DND-41 (cell line): ENCODE measurements at regions not wholly inside any gene's neighbourhood (a gene's known extent, or its start where the extent isn't known, plus 50 kb on each side); places are given as distances from the start of the nearest gene placed in this dataset.

ENCODE experiments used
- ATAC-seq: fragments of 200-7000 bp; cut with Tn5 transposase; 3 replicates; pipeline ENCODE4 v1.9.1; 2021; ENCODE audit warnings: low read depth; ENCODE audit not compliant: insufficient read depth
- DNase-seq: peaks from one replicate; pipeline ENCODE4 v3.0.0-alpha.2; 2020
- H2AFZ ChIP-seq: 2 replicates; pipeline ENCODE4 v1.6.0; 2012; ENCODE audit warnings: low read depth, low read length
- H3K27ac ChIP-seq: 2 replicates; pipeline ENCODE4 v1.5.1; 2012; ENCODE audit warnings: low read length, inconsistent platforms
- H3K27me3 ChIP-seq: fragments of 200-600 bp; sonication (generic); 2 replicates; pipeline ENCODE4 v1.6.0; 2012; ENCODE audit warnings: low read length, mild to moderate bottlenecking, inconsistent platforms; ENCODE audit not compliant: insufficient read depth, poor library complexity
- H3K36me3 ChIP-seq: 2 replicates; pipeline ENCODE4 v1.5.1; 2012; ENCODE audit warnings: low read length, inconsistent platforms; ENCODE audit not compliant: insufficient read depth
- H3K4me1 ChIP-seq: 2 replicates; pipeline ENCODE4 v1.5.1; 2012; ENCODE audit warnings: mild to moderate bottlenecking, low read length; ENCODE audit not compliant: insufficient read depth
- H3K4me2 ChIP-seq: 2 replicates; pipeline ENCODE4 v1.6.0; 2012; ENCODE audit warnings: mild to moderate bottlenecking, moderate library complexity, low read length, inconsistent platforms; ENCODE audit not compliant: insufficient read depth
- H3K4me3 ChIP-seq, 2 experiments: fragments of 200-600 bp in 1 of 2; shearing (Covaris generic) in 1 of 2; 2 replicates each; pipeline ENCODE4 v1.5.1; 2012 to 2016; ENCODE audit warnings: inconsistent platforms in 2 of 2, low read length in 2 of 2, mild to moderate bottlenecking in 2 of 2, low read depth in 1 of 2, moderate library complexity in 1 of 2
- H3K79me2 ChIP-seq: 2 replicates; pipeline ENCODE4 v1.6.0; 2012; ENCODE audit warnings: low read length, inconsistent platforms; ENCODE audit not compliant: insufficient read depth
- H3K9ac ChIP-seq: 2 replicates; pipeline ENCODE4 v1.6.0; 2012; ENCODE audit warnings: low read depth, mild to moderate bottlenecking, inconsistent platforms, low read length, moderate library complexity
- H3K9me3 ChIP-seq: 2 replicates; pipeline ENCODE4 v1.5.1; 2012; ENCODE audit warnings: low read length, moderate library complexity, mild to moderate bottlenecking, inconsistent platforms; ENCODE audit not compliant: insufficient read depth, severe bottlenecking
- H4K20me1 ChIP-seq: 2 replicates; pipeline ENCODE4 v1.6.0; 2012; ENCODE audit warnings: low read length; ENCODE audit not compliant: insufficient read depth
- EZH2 ChIP-seq: IDR thresholded peaks from 3 replicates; pipeline ENCODE4 v1.6.1; 2012; ENCODE audit warnings: borderline replicate concordance, low read depth, mild to moderate bottlenecking, moderate library complexity, low read length, inconsistent platforms; ENCODE audit not compliant: severe bottlenecking
- TF ChIP-seq, protein P1 (sequence below): IDR thresholded peaks from 2 replicates; pipeline ENCODE4 v1.5.1; 2012; ENCODE audit warnings: borderline replicate concordance, low read length, moderate library complexity, mild to moderate bottlenecking; ENCODE audit not compliant: poor library complexity, severe bottlenecking; ENCODE audit errors: extremely low read depth

DNA sequence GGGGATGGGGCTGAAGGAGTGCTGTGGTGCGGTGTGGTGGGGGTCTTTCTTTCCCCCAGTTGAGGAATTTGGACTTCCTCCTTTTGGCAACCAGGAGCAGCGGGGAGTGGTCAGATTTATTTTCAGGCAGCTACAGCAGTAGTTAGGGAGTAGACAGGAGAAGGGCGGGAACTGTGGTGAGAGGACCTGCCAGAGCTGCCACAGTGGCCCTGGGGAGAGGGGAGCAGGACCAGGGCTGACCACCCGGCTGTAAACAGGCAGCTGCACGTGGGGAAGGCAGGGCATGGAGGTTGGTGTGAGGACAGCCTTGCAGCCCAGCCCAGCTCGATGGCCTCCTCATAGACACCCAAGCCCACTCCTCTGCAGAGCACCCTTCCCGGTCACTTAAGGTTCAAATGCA, 197.2 kb downstream of the GLI2 start:
- H3K4me1 ChIP-seq = no peaks in the 10 kb centered on the region
- no peak for DNase-seq
- TF ChIP-seq EZH2 = no peak
- TF ChIP-seq, protein P1, sequence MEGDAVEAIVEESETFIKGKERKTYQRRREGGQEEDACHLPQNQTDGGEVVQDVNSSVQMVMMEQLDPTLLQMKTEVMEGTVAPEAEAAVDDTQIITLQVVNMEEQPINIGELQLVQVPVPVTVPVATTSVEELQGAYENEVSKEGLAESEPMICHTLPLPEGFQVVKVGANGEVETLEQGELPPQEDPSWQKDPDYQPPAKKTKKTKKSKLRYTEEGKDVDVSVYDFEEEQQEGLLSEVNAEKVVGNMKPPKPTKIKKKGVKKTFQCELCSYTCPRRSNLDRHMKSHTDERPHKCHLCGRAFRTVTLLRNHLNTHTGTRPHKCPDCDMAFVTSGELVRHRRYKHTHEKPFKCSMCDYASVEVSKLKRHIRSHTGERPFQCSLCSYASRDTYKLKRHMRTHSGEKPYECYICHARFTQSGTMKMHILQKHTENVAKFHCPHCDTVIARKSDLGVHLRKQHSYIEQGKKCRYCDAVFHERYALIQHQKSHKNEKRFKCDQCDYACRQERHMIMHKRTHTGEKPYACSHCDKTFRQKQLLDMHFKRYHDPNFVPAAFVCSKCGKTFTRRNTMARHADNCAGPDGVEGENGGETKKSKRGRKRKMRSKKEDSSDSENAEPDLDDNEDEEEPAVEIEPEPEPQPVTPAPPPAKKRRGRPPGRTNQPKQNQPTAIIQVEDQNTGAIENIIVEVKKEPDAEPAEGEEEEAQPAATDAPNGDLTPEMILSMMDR = no peak
- H2AFZ ChIP-seq = no peak overlapping the region
- H3K27ac ChIP-seq = no peak overlapping the region
- no peaks in the 10 kb centered on the region for H3K27me3 ChIP-seq
- no peak overlapping the region for H3K4me2 ChIP-seq
- H3K9ac ChIP-seq = no peak overlapping the region
- ATAC-seq = no peak
- no peaks in the 10 kb centered on the region for H3K9me3 ChIP-seq
- no peaks in the 10 kb centered on the region for H3K79me2 ChIP-seq
- no peak overlapping the region for H3K4me3 ChIP-seq
- H4K20me1 ChIP-seq = no peaks in the 10 kb centered on the region
- H3K36me3 ChIP-seq = no peaks in the 10 kb centered on the region

DNA sequence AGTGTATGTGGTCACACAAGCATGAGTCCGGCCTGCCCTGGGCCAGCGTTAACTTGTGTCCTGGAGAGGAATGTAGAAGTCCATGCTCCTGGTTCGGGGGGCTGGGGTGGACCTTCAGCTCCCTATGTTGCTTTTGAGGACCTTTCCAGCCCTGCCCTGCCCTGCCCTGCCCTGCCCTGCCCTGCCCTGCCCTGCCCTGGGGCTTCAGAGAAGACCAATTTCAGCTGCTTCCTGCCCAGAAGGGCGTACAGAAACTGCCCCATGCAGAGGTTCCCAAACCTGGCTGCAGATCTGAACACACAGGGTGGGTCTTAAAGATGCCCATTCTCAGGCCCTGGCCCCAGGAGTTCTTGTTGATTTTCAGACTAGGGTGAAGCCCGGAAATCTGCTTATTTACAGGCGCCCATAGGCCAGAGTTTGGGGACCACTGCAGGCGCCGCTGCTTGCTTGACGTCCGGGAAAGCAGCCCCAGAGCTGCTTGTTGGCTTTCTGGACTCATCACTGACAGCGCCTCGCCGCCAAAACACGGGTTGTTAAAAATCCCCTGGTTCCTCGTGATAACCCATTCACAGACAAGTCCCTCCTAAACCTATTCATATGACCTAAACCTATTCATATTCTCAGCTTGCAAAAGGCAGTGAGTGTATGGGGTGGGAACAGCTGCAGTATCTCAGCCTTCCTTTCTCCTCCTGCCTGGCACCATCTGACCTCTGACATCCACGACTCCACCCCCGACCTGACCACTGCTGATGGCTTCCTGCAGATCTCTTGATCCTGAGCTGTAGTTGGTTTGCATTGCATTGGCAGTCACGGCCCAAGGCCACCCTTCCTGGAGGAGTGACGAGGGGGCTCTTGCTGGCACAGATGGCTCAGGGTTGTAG, 198.3 kb downstream of the GLI2 start:
- Histone ChIP-seq H3K4me3 (no peak overlapping the region), H3K27me3 (no peaks in the 10 kb centered on the region), H3K79me2 (no peaks in the 10 kb centered on the region), H4K20me1 (no peaks in the 10 kb centered on the region), H2AFZ (no peak overlapping the region), H3K4me2 (no peak overlapping the region), H3K36me3 (no peaks in the 10 kb centered on the region), H3K4me1 (no peaks in the 10 kb centered on the region), H3K27ac (no peak overlapping the region), H3K9ac (no peak overlapping the region), H3K9me3 (no peaks in the 10 kb centered on the region)
- TF ChIP-seq, protein P1 = no peak
- TF ChIP-seq EZH2 = no peak
- DNase-seq (no peak), ATAC-seq (no peak)

DNA sequence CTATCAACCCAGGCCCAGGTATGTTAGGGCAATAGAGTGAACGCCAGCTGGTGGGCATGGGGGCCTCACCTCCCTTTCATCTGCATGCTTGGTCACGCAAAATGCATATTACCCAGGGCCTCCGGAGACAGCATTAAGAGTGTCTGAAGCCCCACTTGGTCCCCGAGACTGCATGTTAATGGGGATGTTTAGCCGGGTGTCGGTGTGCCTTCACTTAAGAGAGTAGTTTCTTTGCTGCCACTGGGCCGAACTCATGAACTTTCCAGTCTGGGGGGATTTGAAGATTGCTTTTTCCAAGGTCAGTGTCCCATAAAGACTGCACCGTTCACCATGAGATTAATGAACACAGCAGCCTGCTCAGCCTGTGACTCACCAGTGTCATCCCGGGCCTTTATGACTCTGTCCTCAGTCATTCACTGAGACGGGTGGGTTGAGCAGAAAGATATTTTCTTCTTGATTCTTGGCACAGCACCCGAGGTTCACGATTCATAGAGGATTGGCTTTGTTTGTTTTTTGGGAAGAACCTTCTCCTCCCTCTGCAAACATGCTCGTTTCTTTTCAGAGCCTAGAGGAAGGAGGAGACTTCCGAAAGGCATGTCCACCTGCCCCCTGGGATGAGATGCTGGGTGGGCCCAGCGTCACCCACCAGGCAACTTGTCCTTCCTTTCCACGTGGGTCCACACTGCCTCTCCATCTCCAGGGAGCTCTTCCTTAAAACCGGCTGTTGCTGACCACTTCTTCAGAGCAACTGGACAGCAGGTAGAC, 199.1 kb downstream of the GLI2 start:
- TF ChIP-seq, protein P1 = no peak
- no peak for TF ChIP-seq EZH2
- Histone ChIP-seq H3K4me1 (no peaks in the 10 kb centered on the region), H3K9ac (no peak overlapping the region), H3K36me3 (no peaks in the 10 kb centered on the region), H3K27me3 (no peaks in the 10 kb centered on the region), H3K4me2 (no peak overlapping the region), H2AFZ (no peak overlapping the region), H3K9me3 (no peaks in the 10 kb centered on the region), H3K27ac (no peak overlapping the region), H4K20me1 (no peaks in the 10 kb centered on the region), H3K79me2 (no peaks in the 10 kb centered on the region), H3K4me3 (no peak overlapping the region)
- no peak for ATAC-seq
- no peak for DNase-seq
